Retinal pigment epithelial cell (primary cell): ENCODE measurements at regions not wholly inside any gene's neighbourhood (a gene's known extent, or its start where the extent isn't known, plus 50 kb on each side); places are given as distances from the start of the nearest gene placed in this dataset.

Source experiments
- DNase-seq: peaks from one replicate; pipeline ENCODE4 v3.0.0-alpha.2; 2010; ENCODE audit warnings: low read depth
- H3K4me3 ChIP-seq: 2 replicates; pipeline ENCODE4 v1.5.1; 2011; ENCODE audit warnings: mild to moderate bottlenecking, low read length, control low read depth, moderate library complexity
- TF ChIP-seq, protein P1 (sequence below): conservative IDR thresholded peaks from 2 replicates; pipeline ENCODE4 v1.5.1; 2011; ENCODE audit warnings: low read depth, low read length, control low read depth, inconsistent platforms

DNA sequence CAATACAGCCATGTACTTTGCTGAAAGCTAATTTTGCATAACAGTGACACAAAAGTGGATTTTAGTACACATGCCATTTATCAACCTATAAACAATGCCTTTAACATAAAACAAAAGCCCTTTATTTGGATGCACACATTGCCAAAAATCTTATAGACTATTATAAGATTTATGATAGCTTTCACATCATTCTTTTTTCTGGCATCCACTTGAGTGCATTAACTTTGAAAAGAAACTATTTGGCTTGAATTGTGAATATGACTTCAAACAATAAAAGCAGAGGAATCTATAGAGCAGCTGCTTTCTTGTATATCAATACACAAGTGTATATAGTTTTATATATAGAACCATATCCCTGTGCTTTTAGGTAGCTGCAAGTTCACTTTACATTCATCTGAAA, 577.4 kb downstream of the CBLN2 start:
- H3K4me3 ChIP-seq: no peak overlapping the region
- TF ChIP-seq, protein P1, sequence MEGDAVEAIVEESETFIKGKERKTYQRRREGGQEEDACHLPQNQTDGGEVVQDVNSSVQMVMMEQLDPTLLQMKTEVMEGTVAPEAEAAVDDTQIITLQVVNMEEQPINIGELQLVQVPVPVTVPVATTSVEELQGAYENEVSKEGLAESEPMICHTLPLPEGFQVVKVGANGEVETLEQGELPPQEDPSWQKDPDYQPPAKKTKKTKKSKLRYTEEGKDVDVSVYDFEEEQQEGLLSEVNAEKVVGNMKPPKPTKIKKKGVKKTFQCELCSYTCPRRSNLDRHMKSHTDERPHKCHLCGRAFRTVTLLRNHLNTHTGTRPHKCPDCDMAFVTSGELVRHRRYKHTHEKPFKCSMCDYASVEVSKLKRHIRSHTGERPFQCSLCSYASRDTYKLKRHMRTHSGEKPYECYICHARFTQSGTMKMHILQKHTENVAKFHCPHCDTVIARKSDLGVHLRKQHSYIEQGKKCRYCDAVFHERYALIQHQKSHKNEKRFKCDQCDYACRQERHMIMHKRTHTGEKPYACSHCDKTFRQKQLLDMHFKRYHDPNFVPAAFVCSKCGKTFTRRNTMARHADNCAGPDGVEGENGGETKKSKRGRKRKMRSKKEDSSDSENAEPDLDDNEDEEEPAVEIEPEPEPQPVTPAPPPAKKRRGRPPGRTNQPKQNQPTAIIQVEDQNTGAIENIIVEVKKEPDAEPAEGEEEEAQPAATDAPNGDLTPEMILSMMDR: no peak
- DNase-seq: no peak

DNA sequence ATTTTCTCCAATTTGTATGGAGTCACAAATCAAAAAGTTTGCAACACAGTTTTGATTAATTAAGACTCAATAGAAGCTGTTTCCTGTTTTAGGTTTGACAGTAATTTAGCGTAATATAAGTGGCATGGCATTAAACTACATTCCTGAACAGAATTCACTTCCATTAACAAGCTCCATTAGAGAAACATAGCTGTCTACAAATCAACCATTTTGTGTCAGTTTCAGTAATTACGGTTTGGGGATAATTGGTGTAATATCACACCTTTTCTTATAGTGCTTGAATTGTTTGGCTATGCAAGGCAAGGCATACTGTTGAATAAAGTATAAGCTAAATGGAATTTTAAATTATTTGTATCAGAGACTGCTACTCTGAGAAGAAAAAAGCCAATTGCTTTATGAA, 585.5 kb downstream of the CBLN2 start:
- no peak for DNase-seq
- TF ChIP-seq, protein P1: no peak
- H3K4me3 ChIP-seq: no peak overlapping the region

DNA sequence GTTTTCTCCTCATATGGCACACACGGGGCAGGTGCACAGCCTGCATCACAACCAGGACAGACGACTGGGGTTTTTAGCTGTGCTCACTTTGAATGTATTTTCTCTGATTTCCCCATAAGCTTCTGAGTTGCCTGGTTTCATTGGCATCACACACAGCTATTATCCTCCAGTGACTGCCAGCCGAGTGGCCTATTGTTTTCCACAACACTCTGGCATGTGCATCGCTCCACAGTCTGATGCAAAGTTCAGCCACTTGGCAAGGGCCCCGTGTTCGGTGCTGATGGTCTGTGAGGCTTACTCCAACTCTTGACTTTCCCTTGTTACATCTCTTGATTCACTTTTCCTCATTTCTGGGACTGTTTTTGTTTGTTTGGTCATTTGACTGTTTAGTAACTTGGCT, 593.1 kb downstream of the CBLN2 start:
- H3K4me3 ChIP-seq: no peak overlapping the region
- TF ChIP-seq, protein P1: no peak
- no peak for DNase-seq

DNA sequence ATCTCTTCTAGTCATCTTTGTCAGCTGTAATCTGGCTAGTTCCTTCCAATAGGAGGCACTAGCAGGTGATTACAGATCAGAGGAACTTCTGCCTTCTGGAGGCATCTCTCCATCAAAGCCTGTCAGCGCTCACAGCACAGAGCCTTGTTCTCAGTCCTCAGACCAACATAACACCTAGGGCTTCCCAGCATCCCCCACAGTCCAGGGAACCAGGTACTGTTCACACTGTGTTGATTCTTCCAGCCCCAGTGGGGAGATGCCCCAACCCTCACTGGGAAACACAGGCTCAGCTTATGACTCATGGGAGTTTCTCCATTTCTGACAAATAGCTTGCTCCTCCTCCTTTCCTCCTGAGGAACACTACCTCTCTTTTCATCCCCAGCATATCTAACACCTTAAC, 601.7 kb downstream of the CBLN2 start:
- DNase-seq: no peak
- TF ChIP-seq, protein P1: no peak

DNA sequence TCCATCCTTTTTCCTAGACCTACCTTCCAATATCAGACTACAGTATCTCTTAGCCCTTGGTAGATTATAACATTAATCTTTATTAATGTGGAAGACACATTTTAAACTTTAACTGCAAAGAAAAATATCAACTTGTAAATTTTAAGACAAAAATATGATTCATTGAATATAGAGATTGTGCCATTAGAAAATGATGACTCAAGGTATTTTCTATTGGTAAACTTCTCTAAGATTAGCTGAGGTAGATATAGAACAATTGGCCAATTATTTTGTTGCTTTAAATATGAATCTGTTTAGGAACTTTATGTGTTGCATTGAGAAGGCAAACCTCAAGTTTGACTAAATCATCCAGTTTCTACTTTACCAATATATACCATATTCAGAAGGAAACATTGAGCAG, 604.7 kb downstream of the CBLN2 start:
- TF ChIP-seq, protein P1: no peak

More for the DNA sequence above, 601.7 kb downstream of the CBLN2 start:
- H3K4me3 ChIP-seq: no peak overlapping the region

DNA sequence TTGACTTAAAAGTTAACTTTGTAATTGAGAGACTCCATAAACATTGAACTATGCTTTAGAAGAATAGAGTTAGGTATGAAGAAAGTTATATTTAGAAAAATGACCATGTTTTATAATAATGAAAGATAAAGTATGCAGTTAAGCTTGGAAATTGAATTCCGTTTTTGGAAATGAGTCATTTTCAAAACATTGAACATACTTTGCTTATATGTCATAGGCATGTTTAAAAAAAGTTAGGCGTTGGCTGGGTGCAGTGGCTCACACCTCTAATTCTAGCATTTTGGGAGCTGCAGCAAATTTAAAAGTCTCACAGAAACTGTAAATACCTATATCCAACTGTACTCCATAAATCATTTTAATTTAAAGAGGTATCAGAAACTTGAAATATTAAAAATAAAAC, 607.4 kb downstream of the CBLN2 start:
- H3K4me3 ChIP-seq: no peak overlapping the region
- no peak for DNase-seq
- TF ChIP-seq, protein P1: no peak

More for the DNA sequence above, 604.7 kb downstream of the CBLN2 start:
- DNase-seq: no peak
- H3K4me3 ChIP-seq: no peak overlapping the region

DNA sequence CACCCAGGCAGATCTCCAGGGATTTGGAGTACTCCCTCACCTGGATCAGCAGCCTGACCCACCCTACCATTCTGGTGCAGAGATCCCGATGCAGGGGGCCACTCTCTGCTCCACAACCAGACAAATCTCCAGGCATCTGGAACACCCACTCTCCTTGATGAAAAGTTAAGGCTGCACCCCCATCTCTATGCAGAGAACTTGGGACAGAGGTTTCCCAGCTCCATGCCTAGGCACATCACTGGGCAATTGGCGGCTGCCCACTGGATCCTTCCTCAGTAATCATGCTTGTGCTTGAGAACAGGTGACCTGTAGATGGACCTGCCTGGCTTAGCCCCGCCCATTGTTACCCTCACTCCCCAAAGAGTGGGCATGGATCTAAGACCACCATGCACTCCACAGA, 624.9 kb downstream of the CBLN2 start:
- no peak overlapping the region for H3K4me3 ChIP-seq
- TF ChIP-seq, protein P1: no peak
- no peak for DNase-seq
